ENCODE measurements at regions not wholly inside any gene's neighbourhood (a gene's known extent, or its start where the extent isn't known, plus 50 kb on each side); places are given as distances from the start of the nearest gene placed in this dataset.

DNA sequence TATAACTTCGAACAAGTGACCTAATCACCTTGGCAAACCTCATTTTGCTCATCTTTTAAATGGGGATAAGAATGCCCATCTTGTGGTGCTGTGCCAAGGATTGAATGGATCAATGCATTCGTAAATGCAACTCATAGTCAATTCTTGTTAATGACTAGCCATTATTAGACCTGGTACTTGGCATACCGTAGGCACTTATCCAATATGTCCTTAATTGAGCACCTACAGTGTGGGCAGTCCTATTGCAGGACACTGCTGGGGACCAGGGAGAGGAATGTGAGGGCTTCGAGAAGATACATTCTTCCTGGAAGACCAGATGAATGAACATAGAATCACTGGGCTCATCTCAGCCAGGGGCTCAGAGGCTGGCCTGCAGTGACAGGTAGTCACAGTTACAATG, 177.2 kb upstream of the TLE3 start:
- Histone ChIP-seq H3K4me3 (no peak overlapping the region), H3K4me1 (peaks cover 0 to 13% (median 1%) of the 10 kb centered on the region in 4 donors), H3K27ac (no peak overlapping the region), H3K27me3 (no peaks in the 10 kb centered on the region), H3K9me3 (no peaks in the 10 kb centered on the region), H3K36me3 (no peaks in the 10 kb centered on the region)
- TF ChIP-seq, protein P1, sequence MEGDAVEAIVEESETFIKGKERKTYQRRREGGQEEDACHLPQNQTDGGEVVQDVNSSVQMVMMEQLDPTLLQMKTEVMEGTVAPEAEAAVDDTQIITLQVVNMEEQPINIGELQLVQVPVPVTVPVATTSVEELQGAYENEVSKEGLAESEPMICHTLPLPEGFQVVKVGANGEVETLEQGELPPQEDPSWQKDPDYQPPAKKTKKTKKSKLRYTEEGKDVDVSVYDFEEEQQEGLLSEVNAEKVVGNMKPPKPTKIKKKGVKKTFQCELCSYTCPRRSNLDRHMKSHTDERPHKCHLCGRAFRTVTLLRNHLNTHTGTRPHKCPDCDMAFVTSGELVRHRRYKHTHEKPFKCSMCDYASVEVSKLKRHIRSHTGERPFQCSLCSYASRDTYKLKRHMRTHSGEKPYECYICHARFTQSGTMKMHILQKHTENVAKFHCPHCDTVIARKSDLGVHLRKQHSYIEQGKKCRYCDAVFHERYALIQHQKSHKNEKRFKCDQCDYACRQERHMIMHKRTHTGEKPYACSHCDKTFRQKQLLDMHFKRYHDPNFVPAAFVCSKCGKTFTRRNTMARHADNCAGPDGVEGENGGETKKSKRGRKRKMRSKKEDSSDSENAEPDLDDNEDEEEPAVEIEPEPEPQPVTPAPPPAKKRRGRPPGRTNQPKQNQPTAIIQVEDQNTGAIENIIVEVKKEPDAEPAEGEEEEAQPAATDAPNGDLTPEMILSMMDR (IDR thresholded peaks at IDR 0.05): no peak
- no peak for TF ChIP-seq POLR2A (IDR thresholded peaks at IDR 0.05)
- no peak for DNase-seq

DNA sequence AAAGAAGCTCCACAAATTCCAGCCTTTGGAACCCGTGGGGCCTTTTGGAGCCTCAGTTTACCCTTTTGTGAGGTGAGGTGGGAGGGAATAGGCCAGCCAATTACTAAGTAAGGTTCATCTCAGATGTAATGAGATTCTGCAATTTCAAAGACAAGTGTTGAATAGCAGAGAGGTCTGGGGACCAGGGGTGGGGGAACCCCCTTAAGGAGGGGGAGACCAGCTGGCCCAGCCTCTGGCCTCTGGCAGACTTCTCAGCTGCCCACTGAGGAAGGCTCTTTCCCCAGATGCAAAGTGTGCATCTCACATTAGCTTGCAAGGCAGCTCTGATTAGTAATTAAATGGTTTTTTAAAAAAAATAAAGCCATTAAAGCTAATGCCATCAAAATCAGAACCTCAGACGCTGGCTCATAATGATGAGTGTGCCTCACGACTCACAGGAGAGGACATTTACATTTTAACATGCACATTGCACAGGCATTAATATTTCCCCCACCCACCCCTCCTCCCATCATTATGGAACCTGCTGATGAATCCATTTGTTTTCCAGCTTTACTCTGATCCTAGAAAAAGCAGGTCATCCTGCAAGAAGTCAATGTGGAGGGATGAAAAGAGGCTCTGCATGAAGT, 176.7 kb upstream of the TLE3 start:
- Histone ChIP-seq H3K4me3 (no peak overlapping the region), H3K9me3 (no peaks in the 10 kb centered on the region), H3K27me3 (no peaks in the 10 kb centered on the region), H3K36me3 (no peaks in the 10 kb centered on the region), H3K4me1 (peaks cover 0 to 13% (median 4%) of the 10 kb centered on the region in 4 donors), H3K27ac (no peak overlapping the region)
- no peak for DNase-seq
- no peak for TF ChIP-seq POLR2A (IDR thresholded peaks at IDR 0.05)
- TF ChIP-seq, protein P1 (IDR thresholded peaks at IDR 0.05): no peak

DNA sequence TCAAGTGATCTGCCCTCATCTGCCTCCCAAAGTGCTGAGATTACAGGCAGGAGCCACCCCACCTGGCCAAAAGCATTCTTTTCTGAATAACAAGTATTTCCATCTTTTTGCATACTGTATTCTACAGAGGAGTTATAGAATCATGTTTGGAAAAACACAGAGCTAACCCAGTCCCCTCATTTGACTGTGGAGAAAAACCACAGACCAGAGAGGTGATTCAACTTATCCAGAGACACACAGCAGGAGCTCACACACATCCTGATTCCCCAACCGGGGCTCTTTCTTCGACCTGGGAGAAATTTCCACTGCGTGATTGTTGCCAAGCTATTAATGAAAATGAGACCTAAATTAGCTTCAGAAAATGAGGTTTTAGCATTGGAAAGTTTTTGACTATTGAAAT, 176.1 kb upstream of the TLE3 start:
- no peaks in the 10 kb centered on the region for H3K27me3 ChIP-seq
- DNase-seq: no peak
- H3K27ac ChIP-seq: no peak overlapping the region
- H3K4me1 ChIP-seq: peaks cover 0 to 13% (median 8%) of the 10 kb centered on the region in 4 donors
- H3K9me3 ChIP-seq: no peaks in the 10 kb centered on the region
- no peaks in the 10 kb centered on the region for H3K36me3 ChIP-seq
- no peak overlapping the region for H3K4me3 ChIP-seq
- TF ChIP-seq POLR2A (IDR thresholded peaks at IDR 0.05): no peak
- TF ChIP-seq, protein P1 (IDR thresholded peaks at IDR 0.05): no peak

DNA sequence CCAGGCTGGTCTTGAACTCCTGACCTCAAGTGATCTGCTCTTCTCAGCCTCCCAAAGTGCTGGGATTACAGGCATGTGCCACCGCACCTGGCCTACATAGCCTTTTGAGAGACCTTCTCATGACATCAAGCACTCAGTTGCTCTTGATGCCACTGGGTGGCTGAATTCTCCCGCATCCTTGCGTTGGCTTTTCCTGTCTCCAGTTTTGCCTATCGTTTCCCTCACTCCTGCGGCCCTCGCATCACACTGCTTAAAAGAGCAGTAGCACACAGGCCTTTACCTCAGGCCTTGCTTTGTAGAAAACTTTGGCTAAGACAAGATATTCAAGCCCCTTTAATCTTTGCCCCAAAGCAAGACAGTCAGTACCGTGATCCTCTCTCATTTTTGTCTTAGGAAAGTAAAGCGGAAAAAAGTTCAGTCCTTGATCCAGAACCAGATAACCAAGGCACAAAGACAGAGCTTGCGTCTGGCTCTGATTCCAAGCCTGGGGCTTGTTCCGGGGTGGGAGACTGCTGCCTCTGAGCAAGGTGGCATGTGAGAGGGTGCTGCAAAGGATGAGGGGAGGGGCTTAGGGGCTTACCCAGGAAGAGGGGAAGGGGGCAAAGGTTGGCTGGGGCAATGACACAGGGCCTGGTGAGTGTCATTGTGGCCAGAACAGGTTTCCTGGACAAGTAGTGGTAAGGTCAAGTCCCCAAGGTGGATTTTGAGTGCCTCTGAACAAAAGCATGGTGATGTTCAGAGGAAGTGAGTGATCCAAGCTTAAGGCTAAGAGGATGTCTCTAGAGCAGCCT, 175.0 kb upstream of the TLE3 start:
- peak in 1 of 3 donors; percentile 7 for DNase-seq
- Histone ChIP-seq H3K4me3 (no peak overlapping the region), H3K4me1 (peaks cover 0 to 13% (median 11%) of the 10 kb centered on the region in 4 donors), H3K36me3 (no peaks in the 10 kb centered on the region), H3K27ac (no peak overlapping the region), H3K9me3 (no peaks in the 10 kb centered on the region), H3K27me3 (no peaks in the 10 kb centered on the region)
- TF ChIP-seq POLR2A (IDR thresholded peaks at IDR 0.05): no peak
- TF ChIP-seq, protein P1 (IDR thresholded peaks at IDR 0.05): no peak

- Histone ChIP-seq H3K4me1 (peaks cover 0 to 19% (median 16%) of the 10 kb centered on the region in 4 donors), H3K36me3 (no peaks in the 10 kb centered on the region), H3K4me3 (no peak overlapping the region), H3K27ac (no peak overlapping the region), H3K27me3 (no peaks in the 10 kb centered on the region), H3K9me3 (no peaks in the 10 kb centered on the region)
- TF ChIP-seq POLR2A (IDR thresholded peaks at IDR 0.05): no peak
- TF ChIP-seq, protein P1 (IDR thresholded peaks at IDR 0.05): no peak
- peak in 1 of 3 donors; percentile 3 for DNase-seq
Measured at GRCh38 chr15:70271422-70272088, 173.8 kb upstream of the TLE3 start.
